ENCODE measurements at regions not wholly inside any gene's neighbourhood (a gene's known extent, or its start where the extent isn't known, plus 50 kb on each side); places are given as distances from the start of the nearest gene placed in this dataset.
"Not testable (repeated sequence)": the region's sequence is repeated elsewhere in the genome, so short reads cannot be mapped to it uniquely, and the experiment has no call there.

DNA sequence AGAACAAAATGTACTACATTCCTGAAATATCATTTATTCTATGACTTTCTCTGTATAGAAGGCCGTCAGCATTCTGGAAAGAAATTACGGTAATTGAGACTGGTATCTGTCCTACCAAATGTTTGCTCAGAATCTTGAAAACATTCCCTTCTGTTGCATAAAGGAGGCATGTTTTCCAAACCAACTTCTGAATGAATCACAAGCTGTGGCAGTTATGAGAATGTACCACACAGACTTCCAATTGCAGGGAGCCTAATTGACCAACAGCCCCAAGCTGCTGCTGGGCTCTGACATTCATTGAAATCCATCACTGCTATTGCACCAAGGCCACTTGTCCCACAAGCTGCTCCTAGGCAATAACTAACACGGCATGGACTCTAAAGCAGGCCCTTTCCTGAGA, 185.3 kb upstream of the CCDC196 start:
- DNase-seq = no peak

DNA sequence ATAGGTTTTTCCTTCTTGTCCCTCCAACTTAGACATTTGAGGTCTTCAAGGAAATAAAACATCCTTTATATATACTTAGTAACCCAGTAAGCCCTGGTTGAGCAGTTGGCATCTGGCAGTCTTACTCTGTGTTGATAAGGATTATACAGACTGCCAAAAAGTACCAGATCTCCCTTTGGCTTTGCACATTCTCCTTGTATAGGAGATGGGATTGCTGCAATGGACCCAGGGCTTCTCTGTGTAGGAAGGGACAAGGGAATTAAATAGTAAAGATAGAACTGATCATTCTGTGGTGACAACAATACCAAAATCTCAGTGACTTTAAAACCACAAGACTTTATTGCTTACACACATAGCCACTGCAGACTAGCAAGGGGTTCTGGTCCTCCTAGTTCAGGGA, 180.1 kb upstream of the CCDC196 start:
- no peak for DNase-seq

DNA sequence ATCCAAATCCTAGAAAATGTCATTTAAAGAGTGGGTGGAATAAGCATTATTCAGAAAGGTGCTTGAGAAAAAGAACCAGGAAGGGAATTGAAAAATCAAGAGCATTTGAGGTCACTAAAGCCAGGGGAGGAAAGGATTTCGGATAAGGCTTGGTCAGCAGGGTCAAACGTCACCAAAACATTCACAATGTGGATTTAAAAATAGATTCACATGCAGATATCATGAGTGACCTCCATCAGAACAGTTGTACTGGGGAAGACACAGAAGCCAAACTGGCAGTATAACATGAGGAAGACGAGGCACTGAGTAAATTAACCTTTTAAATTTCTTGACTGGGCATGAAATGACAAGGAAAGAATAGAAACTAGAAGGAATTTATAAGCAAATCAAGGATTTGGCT, 175.1 kb upstream of the CCDC196 start:
- DNase-seq = no peak

DNA sequence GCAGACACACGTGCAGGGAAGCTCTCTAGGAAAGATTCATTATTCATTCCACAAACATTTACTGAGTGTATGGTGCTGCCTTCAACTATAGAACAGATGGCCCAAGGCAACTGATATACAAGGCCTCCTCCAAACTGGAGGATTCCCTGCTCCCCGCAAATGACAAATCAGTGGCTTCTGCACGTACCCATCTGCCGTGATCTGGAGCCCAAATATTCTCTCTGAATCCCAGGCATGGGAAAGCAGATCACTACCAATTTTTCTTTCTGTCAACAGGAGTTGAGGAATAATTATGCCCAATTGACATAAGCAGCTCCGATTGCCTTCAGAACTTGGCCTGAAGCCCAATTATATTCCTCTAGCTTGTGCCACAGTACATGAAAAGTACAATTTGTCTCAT, 174.2 kb upstream of the CCDC196 start:
- DNase-seq = no peak

DNA sequence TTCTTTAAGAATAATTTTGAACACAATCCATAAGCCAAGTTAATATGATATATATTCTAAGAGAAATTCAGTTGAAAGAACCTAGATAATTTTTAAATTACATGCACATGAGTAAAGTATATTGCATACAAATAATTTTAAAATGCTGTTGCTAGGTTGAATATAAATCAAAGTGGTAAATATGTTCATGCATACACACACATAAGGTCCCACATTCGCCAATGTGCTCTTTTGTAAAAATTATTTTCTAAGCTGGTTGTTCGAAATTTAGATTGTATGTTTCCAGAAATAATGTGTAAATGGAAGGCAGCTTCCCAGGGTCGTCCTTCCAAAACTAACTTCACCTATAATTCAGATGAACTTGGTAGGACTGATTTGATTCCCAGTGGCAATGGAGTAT, 173.7 kb upstream of the CCDC196 start:
- DNase-seq = no peak

DNA sequence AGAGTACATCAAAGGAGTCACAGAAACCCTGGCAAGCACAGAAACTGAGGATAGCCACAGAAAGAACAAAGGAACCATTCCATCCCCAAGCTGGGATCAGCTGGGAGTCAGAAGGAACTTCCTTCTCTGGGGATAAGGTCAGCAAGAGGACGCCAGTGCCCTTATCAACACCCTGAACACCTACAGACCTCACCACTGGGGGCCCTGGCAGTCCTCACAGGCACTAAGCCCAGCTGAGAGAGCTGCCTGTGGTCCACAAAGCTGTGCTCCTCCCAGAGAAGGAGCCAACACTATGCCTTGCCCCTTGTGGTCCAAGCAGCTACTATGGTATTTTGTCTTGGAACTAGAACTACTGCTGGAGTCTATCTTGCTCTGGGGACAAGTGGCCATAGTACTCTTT, 171.1 kb upstream of the CCDC196 start:
- DNase-seq = no peak

DNA sequence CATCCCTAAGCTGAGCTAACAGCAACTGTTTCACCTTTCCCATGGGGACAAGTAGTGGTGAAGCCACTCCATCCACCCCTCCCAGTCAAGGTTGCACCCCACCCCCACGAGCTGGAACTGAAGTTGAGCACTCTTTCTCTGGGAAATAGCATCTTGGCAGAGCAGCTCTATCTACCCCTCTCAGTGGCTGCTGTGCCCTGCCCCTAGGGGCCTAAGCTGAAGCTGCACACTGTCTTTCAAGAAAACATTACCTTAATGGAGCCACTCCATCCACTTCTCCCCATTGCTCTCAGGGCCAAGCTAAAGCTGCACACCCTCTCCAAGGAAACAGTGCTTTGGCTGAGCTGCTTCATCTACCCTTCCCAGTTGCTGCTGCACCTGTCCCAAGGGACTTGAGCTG, 170.6 kb upstream of the CCDC196 start:
- no peak for DNase-seq

DNA sequence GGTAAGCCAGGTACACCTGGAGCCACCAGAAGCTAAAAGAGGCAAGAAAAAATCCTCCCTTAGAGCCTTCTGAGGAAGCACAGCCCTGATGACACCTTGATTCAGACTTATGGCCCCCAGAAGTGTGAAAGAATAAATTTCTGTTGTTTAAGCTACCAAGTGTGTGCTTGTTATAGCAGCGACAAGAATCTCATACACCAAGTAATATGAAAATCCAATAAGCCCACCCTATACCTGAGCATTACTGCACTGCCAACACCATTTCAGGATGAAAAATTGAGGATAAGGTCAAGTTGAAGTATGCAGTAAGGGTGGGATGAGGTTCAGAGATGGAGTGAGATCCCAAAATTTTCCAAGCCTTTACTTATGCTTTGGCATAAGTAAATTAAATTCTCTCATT, 163.6 kb upstream of the CCDC196 start:
- no peak for DNase-seq

DNA sequence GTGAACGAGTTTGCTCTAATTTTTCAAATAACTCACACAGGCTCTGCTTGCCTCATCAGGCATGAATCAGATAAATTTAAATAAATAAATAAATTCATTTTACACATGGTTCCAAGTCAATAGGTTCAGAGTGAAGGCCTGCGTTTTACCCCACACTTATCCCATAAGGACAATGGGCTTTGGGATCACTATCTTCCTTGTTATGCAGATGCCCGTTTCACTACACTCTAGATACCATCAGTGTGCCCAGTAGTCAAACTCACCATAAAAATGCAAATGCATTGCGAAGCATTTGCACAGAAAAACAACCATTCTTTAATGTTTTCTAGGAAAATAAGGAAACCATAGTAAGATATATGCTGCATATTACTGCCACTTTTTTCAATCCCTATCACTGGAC, 155.9 kb upstream of the CCDC196 start:
- no peak for DNase-seq

DNA sequence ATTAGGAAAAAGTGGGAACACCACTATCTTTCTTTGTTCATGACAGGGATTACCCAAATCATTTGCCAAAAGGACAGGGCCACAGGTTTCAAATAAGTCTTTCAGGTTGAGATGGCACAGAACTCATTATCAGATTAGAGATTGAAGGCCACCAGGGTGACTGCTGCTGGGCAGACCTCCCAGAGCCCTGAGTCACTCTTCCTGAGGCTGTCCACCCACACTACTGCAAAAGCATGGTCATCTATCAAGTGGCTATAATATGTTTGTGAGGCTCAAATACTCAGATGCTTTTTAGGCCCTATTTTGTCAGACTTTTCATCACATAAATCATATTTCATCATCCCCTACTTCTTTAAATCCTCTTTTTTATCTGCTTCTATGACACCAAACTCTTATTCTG, 155.3 kb upstream of the CCDC196 start:
- no peak for DNase-seq

DNA sequence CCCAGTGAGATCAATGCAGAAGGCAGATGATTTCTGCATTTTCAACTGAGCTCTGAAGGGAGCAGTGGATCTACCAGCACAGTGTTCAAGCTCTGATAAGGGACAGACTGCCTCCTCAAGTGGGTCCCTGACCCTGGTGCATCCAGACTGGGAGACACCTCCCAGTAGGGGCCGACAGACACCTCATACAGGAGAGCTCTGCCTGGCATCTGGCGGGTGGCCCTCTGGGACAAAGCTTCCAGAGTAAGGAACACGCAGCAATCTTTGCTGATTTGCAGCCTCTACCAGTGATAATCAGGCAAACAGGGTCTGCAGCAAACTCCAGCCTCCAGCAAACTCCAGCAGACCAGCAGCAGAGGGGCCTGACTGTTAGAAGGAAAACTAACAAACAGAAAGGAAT, 152.9 kb upstream of the CCDC196 start:
- DNase-seq = not testable (repeated sequence)

DNA sequence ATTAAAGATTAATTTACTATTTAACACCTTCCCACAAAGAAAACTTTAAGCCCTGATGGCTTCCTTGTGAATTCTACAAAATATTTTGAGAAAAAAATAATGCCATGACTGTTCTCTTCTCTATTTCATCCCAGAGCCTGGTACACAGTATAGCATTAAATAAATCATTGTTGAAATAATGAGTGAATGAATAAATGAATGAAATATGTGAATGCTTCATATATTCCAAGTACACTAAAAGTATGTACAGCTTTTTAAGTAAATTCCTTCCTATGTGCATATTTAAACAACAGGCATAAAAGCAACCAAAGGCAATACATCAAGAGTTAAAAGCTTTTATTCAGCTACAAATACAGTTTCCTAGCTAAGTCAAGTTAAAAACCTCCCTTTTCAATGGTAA, 144.9 kb upstream of the CCDC196 start:
- DNase-seq = no peak

DNA sequence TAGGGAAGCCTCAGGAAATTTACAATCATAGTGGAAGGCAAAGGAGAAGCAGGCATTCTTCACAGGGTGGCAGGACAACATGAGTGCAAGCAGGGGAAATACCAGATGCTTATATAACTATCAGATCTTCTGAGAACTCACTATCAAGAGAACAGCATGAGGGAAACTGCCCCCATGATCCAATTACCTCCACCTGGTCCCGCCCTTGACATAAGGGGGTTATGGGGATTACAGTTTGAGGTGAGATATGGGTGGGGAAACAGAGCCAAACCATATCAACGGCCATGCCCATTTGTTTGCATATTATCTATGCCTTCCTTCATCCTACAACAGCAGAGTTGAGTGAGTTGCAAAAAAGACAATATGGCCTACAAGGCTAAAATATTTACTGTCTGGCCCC, 140.2 kb upstream of the CCDC196 start:
- no peak for DNase-seq

DNA sequence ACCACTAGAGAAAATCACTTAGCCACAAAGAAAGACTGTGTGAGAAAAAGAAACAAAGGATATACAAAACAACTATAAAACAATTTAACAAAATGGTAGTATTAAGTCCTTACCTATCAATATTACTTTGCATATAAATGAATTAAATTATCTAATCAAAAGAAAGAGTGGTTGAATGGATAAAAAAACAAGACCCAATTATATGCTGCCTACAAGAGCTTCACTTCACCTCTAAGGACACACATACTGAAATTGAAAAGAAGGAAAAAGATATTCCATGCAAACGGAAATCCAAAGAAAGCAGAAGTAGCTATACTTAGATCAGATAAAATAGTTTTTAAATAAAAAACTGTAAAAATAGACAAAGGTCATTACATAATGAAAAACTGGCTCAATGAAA, 134.9 kb upstream of the CCDC196 start:
- no peak for DNase-seq

DNA sequence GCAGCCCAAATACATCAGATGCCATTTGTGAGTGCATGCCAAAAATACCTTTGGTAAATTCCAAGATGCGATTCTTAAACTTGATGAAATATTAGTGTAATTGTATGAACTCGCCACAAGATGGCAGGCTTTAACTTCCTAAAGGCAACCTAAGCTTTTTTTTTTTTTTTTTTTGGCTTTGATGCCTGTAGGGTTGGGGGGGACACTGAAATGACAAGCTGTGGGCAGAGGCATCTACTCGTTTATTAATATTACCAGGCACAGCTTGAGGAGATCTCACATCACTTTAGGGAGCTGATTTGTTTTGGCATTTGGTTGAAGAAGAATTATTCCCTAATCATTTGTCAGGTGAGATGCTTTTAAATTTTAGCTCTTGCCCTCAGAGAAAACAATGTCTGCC, 126.7 kb upstream of the CCDC196 start:
- DNase-seq = peak; percentile 27

DNA sequence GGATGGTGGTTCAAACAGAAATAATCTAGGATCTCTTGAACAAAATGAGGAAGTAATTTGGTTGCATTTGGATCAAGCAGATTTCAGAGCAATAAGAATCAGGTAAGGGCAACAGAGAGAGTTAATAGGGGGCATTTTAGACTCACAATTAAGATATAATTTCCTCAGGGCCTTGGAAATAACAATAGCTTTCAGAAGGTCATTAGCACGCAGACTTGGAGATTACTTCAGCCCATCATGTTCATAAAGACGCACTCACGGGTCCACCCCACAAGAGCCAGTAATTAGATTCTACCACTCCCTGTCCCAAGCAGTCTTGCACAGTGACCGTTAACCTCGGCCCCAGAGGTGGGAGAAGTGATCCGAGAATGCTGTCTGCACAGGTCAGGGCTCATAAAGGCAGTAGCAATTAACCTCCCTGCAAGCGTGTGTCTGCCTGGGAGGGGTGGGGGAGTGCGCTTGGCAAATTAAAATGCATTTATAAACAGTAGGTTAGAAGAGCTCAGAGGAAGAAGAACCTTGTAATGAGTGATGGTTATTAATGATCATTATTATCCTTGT, 125.7 kb upstream of the CCDC196 start:
- DNase-seq = no peak

DNA sequence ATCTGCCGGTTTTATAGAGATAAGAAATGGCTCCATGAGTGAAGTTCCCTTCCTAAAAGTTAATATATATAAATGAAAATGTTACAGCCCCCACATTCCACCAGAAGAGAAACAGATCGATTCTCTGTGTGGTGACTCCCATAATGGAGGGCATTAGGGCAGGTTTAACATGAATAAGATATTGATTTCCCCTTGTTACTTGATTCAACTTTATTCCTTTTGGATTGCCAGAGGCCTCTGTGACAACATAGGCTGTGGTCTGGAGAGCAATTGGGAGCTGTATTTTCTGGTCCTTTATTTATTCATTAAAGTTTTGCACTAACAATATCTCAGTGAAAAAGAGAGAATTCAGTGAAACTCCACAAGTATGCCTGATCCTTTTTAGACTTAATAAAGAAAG, 125.2 kb upstream of the CCDC196 start:
- no peak for DNase-seq

DNA sequence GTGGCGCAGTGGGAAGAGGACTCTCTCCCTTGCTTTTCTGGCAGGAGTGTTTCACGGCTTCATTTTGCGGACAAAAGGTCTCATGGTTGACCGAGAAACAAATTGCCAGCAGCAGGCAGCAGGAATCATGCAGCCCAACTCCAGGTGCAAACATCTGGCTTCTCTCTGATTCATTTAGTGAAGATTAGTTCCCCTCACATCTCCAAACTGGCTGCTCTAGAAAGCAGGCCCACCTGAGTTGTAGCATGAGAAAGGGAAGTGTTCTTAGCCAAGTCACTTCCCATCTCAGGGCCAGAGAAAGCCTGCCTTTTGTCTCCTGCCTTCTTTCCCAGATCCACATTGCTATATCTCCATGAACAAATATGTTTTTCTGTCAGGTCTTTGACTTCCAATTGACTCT, 120.8 kb upstream of the CCDC196 start:
- DNase-seq = no peak

DNA sequence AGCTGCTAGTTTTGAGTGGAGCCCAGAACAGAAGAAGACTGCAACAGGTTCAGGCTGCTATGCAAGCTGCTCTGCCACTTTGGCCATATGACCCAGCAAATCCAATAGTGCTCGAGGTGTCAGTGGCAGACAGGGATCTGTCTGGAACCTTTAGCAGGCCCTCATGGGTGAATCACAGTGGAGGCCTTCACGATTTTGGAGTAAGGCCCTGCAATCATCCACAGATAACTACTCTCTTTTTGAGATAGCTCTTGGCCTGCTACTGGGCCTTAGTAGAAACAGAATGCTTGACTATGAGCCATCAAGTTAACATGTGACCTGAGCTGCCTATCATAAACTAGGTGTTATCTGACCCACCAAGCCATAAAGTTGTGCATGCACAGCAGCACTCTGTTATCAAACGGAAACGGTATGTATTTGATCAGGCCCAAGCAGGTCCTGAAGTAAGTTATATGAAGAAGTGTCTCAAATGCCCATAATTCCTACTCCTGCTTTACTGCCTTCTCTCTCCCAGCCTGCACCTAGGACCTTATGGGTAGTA, 116.9 kb upstream of the CCDC196 start:
- DNase-seq = no peak

DNA sequence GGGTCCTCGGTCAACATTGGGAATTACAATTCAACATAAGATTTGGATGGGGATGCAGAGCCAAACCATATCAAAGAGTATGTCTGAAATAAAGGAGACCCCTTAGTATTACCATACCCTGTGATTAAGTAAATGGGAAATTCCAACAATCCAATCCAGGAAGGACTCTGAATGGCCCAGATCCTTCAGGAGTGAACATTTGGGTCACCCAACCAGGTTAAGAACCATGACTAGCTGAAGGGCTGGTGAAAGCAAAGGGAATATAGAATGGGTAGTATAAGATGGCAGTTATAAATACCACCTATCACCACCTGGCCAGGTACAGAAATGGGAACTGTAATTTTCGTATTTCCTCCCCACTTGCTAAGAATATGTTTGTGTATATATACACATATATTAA, 114.4 kb upstream of the CCDC196 start:
- no peak for DNase-seq

DNA sequence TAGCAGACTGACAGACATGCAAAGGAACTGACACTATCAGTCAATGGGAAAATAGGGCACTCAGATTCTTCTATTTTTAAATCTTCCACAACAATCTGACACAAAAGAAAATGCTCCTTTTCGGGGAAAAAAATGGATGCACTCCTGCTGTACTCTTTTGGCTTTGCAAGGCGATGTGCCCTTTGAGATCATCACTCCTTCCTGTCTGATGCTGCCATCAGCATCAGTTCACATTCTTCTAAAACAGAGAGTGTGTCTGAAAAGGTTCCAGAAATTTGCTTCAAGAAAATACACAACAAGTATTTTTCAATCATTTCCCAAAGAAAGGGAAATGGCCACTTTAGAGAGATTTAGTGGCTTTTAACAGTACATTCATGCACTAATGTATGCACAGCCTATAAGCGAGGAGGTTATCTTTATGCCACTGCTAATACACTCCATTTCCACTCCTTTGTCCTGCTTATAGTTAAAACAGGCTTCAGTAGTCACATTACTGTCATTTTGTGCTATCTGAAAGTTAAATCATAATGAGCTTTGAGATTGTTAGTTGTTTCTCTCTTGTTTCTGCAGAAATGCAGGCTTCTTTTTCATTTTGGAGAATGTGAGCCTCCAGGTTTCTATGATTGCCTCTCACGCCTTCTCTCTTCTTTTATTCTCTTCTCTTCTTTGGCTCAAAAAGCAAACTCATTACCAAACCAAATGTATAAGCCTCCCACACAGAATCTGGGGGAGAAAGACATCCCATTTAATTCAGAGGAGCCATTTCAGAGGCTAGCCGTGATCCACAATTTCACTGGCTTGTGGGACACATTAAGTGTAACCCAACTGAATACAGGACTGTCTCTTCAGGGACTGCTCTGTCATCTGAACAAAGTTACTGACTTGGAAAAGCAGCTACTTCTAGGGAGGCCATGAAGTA, 110.9 kb upstream of the CCDC196 start:
- DNase-seq = no peak

DNA sequence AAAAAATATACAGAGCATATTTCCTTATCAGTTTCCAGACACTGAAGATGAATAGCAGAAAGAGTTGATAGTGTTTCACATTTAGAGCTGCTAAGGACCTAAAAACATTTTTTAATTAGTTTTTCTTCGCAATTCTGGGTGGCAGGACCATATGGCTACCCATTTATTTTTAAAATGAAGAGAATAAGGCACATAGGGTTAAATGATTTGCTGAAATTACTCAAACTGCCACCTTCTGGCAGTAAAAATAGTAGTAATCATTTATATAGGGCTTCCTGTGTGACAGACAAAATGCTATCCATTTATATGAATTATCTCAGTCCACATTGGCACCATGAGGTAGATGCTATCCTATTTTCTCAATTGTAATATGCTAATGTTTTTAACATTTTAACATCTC, 108.6 kb upstream of the CCDC196 start:
- no peak for DNase-seq

DNA sequence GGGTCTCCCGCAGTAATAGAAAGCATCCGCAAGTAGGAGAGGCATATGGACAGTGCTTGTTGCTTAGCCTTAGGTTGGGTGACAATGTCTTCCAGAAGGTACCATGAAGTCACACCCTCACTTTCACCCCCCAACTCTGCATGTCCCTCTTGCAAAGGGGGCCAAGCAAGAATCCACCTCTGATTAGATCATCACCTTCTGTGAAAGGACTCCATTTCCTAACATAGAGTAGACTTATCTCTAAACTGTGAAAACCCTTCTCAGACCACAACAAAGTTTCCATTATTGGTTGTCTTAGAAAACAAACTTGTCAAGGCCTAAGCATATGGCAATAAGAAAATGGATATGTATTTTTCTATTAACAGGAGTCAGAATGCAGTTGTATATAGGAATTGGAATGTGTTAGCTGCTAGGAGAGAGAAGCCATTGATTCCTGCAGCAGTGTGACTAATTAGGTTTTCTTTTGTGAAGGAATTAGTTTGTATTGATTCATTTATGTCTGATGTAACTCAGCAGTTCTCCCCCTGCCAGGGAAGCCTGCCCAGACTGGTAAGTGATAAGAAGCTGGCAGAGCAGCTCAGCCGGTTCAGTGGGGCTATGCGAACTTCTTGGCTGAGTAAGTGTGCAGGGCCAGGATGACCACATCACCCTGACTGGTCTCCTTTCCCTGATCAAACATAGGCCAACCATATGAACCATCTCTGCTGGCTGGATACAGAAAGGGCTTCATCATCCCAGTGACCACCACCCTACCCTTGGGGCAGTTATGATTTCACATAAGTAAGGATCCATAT, 107.3 kb upstream of the CCDC196 start:
- no peak for DNase-seq

DNA sequence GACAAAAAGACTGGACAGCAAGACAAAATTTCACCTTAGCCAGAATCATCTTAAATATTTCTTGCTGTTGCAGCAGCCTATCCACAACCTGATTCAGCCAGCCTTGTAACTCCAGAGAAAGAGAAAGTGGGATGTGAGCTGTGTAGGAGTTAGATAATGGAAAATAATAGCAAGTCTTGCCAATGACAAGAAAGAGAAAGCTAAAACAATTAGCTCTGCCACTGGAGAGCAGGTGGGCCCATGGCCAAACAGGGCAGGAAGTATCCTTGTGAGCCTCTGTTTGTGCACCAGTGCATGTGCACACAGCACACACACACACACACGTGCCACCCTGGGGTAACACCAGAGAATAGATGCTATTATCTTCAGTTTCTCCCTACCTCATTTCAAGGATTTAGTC, 106.0 kb upstream of the CCDC196 start:
- no peak for DNase-seq
